GM23338 (cell line): ENCODE measurements at regions not wholly inside any gene's neighbourhood (a gene's known extent, or its start where the extent isn't known, plus 50 kb on each side); places are given as distances from the start of the nearest gene placed in this dataset.

ENCODE experiments used
- ATAC-seq: fragments of 200-7000 bp; cut with Tn5 transposase; 3 replicates; pipeline ENCODE4 v1.9.1; 2020
- DNase-seq: peaks from one replicate; pipeline ENCODE4 v3.0.0-alpha.2; 2015; ENCODE audit warnings: low spot score
- H2AFZ ChIP-seq: fragments of 200-600 bp; sonication (generic); 2 replicates; pipeline ENCODE4 v1.8.0; 2016; ENCODE audit warnings: antibody characterized with exemption, mild to moderate bottlenecking, moderate library complexity
- H3F3A ChIP-seq: fragments of 200-600 bp; sonication (generic); replicated peaks from 2 replicates; pipeline ENCODE4 v1.8.0; 2017; ENCODE audit warnings: antibody characterized with exemption, mixed run types, low read depth
- H3K27ac ChIP-seq: fragments of 200-600 bp; sonication (generic); 2 replicates; pipeline ENCODE4 v1.6.1; 2016; ENCODE audit warnings: low read depth
- H3K27me3 ChIP-seq: fragments of 200-600 bp; sonication (generic); 2 replicates; pipeline ENCODE4 v1.8.0; 2016; ENCODE audit warnings: mild to moderate bottlenecking, mixed run types, moderate library complexity; ENCODE audit not compliant: insufficient read depth
- H3K36me3 ChIP-seq: fragments of 200-600 bp; sonication (generic); 2 replicates; pipeline ENCODE4 v1.8.0; 2016; ENCODE audit warnings: mild to moderate bottlenecking; ENCODE audit not compliant: insufficient read depth
- H3K4me1 ChIP-seq: fragments of 200-600 bp; sonication (generic); 2 replicates; pipeline ENCODE4 v1.8.0; 2016; ENCODE audit warnings: mild to moderate bottlenecking, moderate library complexity; ENCODE audit not compliant: insufficient read depth
- H3K4me2 ChIP-seq: fragments of 200-600 bp; sonication (generic); 2 replicates; pipeline ENCODE4 v1.7.1; 2017; ENCODE audit warnings: mixed run types
- H3K4me3 ChIP-seq: fragments of 200-600 bp; sonication (generic); 2 replicates; pipeline ENCODE4 v1.6.1; 2016; ENCODE audit warnings: mixed run types
- H3K79me2 ChIP-seq: fragments of 200-600 bp; sonication (generic); replicated peaks from 2 replicates; pipeline ENCODE4 v1.8.0; 2017; ENCODE audit warnings: mild to moderate bottlenecking; ENCODE audit not compliant: insufficient read depth
- H3K9me2 ChIP-seq: fragments of 200-600 bp; sonication (generic); 2 replicates; pipeline ENCODE4 v1.8.0; 2017; ENCODE audit not compliant: insufficient read depth
- H4K20me1 ChIP-seq: fragments of 200-600 bp; sonication (generic); replicated peaks from 2 replicates; pipeline ENCODE4 v1.8.0; 2017; ENCODE audit warnings: mild to moderate bottlenecking; ENCODE audit not compliant: insufficient read depth
- H3K27ac Mint-ChIP-seq: 2 replicates; pipeline ENCODE4 v1.8.0; 2020; ENCODE audit warnings: inconsistent platforms, mild to moderate bottlenecking, moderate library complexity, mixed read lengths
- H3K27me3 Mint-ChIP-seq: 3 replicates; pipeline ENCODE4 v1.8.0; 2022; ENCODE audit warnings: low read depth, mild to moderate bottlenecking, moderate library complexity, mixed read lengths, inconsistent platforms; ENCODE audit not compliant: insufficient read depth, poor library complexity
- H3K36me3 Mint-ChIP-seq: 3 replicates; pipeline ENCODE4 v1.8.0; 2021; ENCODE audit warnings: low read depth, mild to moderate bottlenecking, inconsistent platforms, moderate library complexity, mixed read lengths
- H3K4me1 Mint-ChIP-seq: 3 replicates; pipeline ENCODE4 v1.8.0; 2020; ENCODE audit warnings: mild to moderate bottlenecking, inconsistent platforms, mixed read lengths
- H3K4me3 Mint-ChIP-seq: 3 replicates; pipeline ENCODE4 v1.8.0; 2021; ENCODE audit warnings: moderate library complexity, mild to moderate bottlenecking, inconsistent platforms, mixed read lengths
- H3K9me3 Mint-ChIP-seq: 3 replicates; pipeline ENCODE4 v1.8.0; 2020; ENCODE audit warnings: moderate library complexity, mild to moderate bottlenecking, inconsistent platforms, mixed read lengths
- CREB1 ChIP-seq: fragments of 250-450 bp; sonication (Bioruptor Pico); IDR thresholded peaks from 2 replicates; pipeline ENCODE4 v1.5.0; 2020; ENCODE audit warnings: low read depth, mild to moderate bottlenecking, moderate library complexity
- EZH2 ChIP-seq: fragments of 200-600 bp; sonication (generic); IDR thresholded peaks from one replicate; pipeline ENCODE4 v1.8.0; 2017; ENCODE audit warnings: antibody characterized with exemption, mild to moderate bottlenecking, low read depth; ENCODE audit not compliant: unreplicated experiment
- EZH2phosphoT487 ChIP-seq: fragments of 200-600 bp; sonication (generic); IDR thresholded peaks from one replicate; pipeline ENCODE4 v1.8.1; 2018; ENCODE audit warnings: antibody characterized with exemption; ENCODE audit not compliant: unreplicated experiment
- JUNB ChIP-seq: IDR thresholded peaks from one replicate; pipeline ENCODE4 v1.6.1; 2016; ENCODE audit warnings: antibody characterized with exemption; ENCODE audit not compliant: unreplicated experiment
- NANOG ChIP-seq: IDR thresholded peaks from 2 replicates; pipeline ENCODE4 v1.6.1; 2016; ENCODE audit warnings: antibody characterized with exemption, borderline replicate concordance
- POLR2AphosphoS5 ChIP-seq: IDR thresholded peaks from 2 replicates; pipeline ENCODE4 v1.6.1; 2016; ENCODE audit warnings: antibody characterized with exemption, low read depth
- STAT1 ChIP-seq: IDR thresholded peaks from one replicate; pipeline ENCODE4 v1.6.1; 2016; ENCODE audit warnings: antibody characterized with exemption; ENCODE audit not compliant: unreplicated experiment
- ZNF114 ChIP-seq: fragments of 250-450 bp; sonication (Bioruptor Pico); IDR thresholded peaks from 2 replicates; pipeline ENCODE4 v1.5.0; 2020; ENCODE audit warnings: mild to moderate bottlenecking, moderate library complexity
- ZNF331 ChIP-seq: fragments of 250-450 bp; sonication (Bioruptor Pico); IDR thresholded peaks from 2 replicates; pipeline ENCODE4 v1.5.0; 2020; ENCODE audit warnings: low read depth, mild to moderate bottlenecking, moderate library complexity
- TF ChIP-seq, protein P1 (sequence below): IDR thresholded peaks from one replicate; pipeline ENCODE4 v1.6.1; 2018; ENCODE audit warnings: antibody characterized with exemption; ENCODE audit not compliant: unreplicated experiment
- TF ChIP-seq, protein P2 (sequence below), 2 experiments: fragments of 200-600 bp in 1 of 2; sonication (generic) in 1 of 2; conservative IDR thresholded peaks; 2 replicates each; pipeline versions ENCODE4 v1.5.1 to v1.6.1; 2016 to 2017; ENCODE audit warnings: antibody characterized with exemption in 2 of 2, low read depth in 2 of 2, mild to moderate bottlenecking in 2 of 2, moderate library complexity in 1 of 2
- TF ChIP-seq, protein P3 (sequence below): IDR thresholded peaks from 2 replicates; pipeline ENCODE4 v1.6.1; 2016; ENCODE audit warnings: antibody characterized with exemption
- TF ChIP-seq, protein P4 (sequence below): fragments of 250-450 bp; sonication (Bioruptor Pico); IDR thresholded peaks from 2 replicates; pipeline ENCODE4 v1.5.0; 2020; ENCODE audit warnings: mild to moderate bottlenecking, moderate library complexity

DNA sequence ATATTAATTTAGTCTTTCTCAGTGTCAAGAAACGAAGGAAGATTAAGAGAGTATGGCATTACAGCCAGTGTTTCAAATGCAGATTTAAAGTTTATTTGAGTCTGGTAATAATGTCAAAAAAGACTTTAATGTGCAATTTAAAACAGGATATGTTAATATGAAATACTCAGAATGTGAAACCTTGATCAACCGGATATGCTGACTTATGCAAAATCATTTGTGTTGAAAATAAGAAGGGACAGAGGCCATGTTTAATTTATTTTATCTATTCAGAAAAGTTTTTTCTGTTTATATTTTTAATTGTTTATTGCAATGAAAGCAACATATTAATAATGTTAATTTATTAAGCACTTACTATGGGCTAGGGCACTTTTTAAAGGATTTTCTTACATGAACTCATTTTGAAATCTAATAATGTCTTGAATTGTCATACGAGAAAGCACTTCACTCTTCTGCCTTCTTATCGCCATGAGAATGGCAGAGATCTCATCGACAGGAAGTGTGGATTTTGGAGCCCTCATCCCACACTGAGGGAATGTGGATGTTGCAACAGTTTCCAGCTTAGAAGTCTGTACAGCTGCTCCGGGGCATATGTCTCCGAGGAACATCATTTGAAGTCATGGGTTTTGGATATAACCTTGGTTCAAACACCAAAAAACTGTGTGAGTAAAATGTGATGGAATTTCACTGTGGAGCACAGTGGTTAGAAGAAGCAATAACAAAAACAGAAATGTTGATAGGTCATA lies 1410.4 kb downstream of the EPHA7 start:
- no peaks in the 10 kb centered on the region for H3K9me2 ChIP-seq
- H3K4me1 ChIP-seq = no peaks in the 10 kb centered on the region
- Mint-ChIP-seq H3K4me3 (no peak overlapping the region), H3K9me3 (peaks cover 11% of the 10 kb centered on the region; the same call in 2 of the 3 replicates), H3K4me1 (no peaks in the 10 kb centered on the region), H3K27me3 (no peaks in the 10 kb centered on the region), H3K27ac (no peak overlapping the region), H3K36me3 (peaks cover 3% of the 10 kb centered on the region; the same call in 2 of the 3 replicates)
- H3K27me3 ChIP-seq = no peaks in the 10 kb centered on the region
- H3K4me3 ChIP-seq = no peak overlapping the region
- no peaks in the 10 kb centered on the region for H3F3A ChIP-seq
- H4K20me1 ChIP-seq = no peaks in the 10 kb centered on the region
- H3K27ac ChIP-seq = no peak overlapping the region
- H2AFZ ChIP-seq = no peak overlapping the region
- H3K79me2 ChIP-seq = no peaks in the 10 kb centered on the region
- TF ChIP-seq JUNB (no peak), NANOG (no peak), POLR2AphosphoS5 (no peak), CREB1 (CRISPR knock-in tag) (no peak), ZNF114 (no peak), EZH2 (no peak), EZH2phosphoT487 (no peak), STAT1 (no peak), ZNF331 (CRISPR knock-in tag) (no peak)
- TF ChIP-seq, protein P1, sequence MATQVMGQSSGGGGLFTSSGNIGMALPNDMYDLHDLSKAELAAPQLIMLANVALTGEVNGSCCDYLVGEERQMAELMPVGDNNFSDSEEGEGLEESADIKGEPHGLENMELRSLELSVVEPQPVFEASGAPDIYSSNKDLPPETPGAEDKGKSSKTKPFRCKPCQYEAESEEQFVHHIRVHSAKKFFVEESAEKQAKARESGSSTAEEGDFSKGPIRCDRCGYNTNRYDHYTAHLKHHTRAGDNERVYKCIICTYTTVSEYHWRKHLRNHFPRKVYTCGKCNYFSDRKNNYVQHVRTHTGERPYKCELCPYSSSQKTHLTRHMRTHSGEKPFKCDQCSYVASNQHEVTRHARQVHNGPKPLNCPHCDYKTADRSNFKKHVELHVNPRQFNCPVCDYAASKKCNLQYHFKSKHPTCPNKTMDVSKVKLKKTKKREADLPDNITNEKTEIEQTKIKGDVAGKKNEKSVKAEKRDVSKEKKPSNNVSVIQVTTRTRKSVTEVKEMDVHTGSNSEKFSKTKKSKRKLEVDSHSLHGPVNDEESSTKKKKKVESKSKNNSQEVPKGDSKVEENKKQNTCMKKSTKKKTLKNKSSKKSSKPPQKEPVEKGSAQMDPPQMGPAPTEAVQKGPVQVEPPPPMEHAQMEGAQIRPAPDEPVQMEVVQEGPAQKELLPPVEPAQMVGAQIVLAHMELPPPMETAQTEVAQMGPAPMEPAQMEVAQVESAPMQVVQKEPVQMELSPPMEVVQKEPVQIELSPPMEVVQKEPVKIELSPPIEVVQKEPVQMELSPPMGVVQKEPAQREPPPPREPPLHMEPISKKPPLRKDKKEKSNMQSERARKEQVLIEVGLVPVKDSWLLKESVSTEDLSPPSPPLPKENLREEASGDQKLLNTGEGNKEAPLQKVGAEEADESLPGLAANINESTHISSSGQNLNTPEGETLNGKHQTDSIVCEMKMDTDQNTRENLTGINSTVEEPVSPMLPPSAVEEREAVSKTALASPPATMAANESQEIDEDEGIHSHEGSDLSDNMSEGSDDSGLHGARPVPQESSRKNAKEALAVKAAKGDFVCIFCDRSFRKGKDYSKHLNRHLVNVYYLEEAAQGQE = no peak
- TF ChIP-seq, protein P2, sequence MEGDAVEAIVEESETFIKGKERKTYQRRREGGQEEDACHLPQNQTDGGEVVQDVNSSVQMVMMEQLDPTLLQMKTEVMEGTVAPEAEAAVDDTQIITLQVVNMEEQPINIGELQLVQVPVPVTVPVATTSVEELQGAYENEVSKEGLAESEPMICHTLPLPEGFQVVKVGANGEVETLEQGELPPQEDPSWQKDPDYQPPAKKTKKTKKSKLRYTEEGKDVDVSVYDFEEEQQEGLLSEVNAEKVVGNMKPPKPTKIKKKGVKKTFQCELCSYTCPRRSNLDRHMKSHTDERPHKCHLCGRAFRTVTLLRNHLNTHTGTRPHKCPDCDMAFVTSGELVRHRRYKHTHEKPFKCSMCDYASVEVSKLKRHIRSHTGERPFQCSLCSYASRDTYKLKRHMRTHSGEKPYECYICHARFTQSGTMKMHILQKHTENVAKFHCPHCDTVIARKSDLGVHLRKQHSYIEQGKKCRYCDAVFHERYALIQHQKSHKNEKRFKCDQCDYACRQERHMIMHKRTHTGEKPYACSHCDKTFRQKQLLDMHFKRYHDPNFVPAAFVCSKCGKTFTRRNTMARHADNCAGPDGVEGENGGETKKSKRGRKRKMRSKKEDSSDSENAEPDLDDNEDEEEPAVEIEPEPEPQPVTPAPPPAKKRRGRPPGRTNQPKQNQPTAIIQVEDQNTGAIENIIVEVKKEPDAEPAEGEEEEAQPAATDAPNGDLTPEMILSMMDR (conservative IDR thresholded peaks at IDR 0.05; ENCODE audit: low read depth in 2 of 2) = no peak
- TF ChIP-seq, protein P3, sequence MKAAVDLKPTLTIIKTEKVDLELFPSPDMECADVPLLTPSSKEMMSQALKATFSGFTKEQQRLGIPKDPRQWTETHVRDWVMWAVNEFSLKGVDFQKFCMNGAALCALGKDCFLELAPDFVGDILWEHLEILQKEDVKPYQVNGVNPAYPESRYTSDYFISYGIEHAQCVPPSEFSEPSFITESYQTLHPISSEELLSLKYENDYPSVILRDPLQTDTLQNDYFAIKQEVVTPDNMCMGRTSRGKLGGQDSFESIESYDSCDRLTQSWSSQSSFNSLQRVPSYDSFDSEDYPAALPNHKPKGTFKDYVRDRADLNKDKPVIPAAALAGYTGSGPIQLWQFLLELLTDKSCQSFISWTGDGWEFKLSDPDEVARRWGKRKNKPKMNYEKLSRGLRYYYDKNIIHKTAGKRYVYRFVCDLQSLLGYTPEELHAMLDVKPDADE = no peak
- TF ChIP-seq, protein P4, sequence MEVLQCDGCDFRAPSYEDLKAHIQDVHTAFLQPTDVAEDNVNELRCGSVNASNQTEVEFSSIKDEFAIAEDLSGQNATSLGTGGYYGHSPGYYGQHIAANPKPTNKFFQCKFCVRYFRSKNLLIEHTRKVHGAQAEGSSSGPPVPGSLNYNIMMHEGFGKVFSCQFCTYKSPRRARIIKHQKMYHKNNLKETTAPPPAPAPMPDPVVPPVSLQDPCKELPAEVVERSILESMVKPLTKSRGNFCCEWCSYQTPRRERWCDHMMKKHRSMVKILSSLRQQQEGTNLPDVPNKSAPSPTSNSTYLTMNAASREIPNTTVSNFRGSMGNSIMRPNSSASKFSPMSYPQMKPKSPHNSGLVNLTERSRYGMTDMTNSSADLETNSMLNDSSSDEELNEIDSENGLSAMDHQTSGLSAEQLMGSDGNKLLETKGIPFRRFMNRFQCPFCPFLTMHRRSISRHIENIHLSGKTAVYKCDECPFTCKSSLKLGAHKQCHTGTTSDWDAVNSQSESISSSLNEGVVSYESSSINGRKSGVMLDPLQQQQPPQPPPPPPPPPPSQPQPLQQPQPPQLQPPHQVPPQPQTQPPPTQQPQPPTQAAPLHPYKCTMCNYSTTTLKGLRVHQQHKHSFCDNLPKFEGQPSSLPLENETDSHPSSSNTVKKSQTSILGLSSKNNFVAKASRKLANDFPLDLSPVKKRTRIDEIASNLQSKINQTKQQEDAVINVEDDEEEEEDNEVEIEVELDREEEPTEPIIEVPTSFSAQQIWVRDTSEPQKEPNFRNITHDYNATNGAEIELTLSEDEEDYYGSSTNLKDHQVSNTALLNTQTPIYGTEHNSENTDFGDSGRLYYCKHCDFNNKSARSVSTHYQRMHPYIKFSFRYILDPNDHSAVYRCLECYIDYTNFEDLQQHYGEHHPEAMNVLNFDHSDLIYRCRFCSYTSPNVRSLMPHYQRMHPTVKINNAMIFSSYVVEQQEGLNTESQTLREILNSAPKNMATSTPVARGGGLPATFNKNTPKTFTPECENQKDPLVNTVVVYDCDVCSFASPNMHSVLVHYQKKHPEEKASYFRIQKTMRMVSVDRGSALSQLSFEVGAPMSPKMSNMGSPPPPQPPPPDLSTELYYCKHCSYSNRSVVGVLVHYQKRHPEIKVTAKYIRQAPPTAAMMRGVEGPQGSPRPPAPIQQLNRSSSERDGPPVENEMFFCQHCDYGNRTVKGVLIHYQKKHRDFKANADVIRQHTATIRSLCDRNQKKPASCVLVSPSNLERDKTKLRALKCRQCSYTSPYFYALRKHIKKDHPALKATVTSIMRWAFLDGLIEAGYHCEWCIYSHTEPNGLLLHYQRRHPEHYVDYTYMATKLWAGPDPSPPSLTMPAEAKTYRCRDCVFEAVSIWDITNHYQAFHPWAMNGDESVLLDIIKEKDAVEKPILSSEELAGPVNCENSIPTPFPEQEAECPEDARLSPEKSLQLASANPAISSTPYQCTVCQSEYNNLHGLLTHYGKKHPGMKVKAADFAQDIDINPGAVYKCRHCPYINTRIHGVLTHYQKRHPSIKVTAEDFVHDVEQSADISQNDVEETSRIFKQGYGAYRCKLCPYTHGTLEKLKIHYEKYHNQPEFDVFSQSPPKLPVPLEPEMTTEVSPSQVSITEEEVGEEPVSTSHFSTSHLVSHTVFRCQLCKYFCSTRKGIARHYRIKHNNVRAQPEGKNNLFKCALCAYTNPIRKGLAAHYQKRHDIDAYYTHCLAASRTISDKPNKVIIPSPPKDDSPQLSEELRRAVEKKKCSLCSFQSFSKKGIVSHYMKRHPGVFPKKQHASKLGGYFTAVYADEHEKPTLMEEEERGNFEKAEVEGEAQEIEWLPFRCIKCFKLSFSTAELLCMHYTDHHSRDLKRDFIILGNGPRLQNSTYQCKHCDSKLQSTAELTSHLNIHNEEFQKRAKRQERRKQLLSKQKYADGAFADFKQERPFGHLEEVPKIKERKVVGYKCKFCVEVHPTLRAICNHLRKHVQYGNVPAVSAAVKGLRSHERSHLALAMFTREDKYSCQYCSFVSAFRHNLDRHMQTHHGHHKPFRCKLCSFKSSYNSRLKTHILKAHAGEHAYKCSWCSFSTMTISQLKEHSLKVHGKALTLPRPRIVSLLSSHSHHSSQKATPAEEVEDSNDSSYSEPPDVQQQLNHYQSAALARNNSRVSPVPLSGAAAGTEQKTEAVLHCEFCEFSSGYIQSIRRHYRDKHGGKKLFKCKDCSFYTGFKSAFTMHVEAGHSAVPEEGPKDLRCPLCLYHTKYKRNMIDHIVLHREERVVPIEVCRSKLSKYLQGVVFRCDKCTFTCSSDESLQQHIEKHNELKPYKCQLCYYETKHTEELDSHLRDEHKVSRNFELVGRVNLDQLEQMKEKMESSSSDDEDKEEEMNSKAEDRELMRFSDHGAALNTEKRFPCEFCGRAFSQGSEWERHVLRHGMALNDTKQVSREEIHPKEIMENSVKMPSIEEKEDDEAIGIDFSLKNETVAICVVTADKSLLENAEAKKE (CRISPR knock-in tag) = no peak
- no peak for DNase-seq
- no peak overlapping the region for H3K4me2 ChIP-seq
- H3K36me3 ChIP-seq = no peaks in the 10 kb centered on the region
- no peak for ATAC-seq
